RWPE2 (cell line): ENCODE measurements at regions not wholly inside any gene's neighbourhood (a gene's known extent, or its start where the extent isn't known, plus 50 kb on each side); places are given as distances from the start of the nearest gene placed in this dataset.

ENCODE experiments used
- ATAC-seq: fragments of 200-7000 bp; cut with Tn5 transposase; 3 replicates; pipeline ENCODE4 v1.9.1; 2021; ENCODE audit warnings: low read depth
- DNase-seq: peaks from one replicate; pipeline ENCODE4 v3.0.0-alpha.2; 2020; ENCODE audit warnings: low spot score
- H3K27ac ChIP-seq: fragments of 450-650 bp; 2 replicates; pipeline ENCODE4 v1.5.1; 2017; ENCODE audit warnings: mild to moderate bottlenecking; ENCODE audit not compliant: poor library complexity, severe bottlenecking
- H3K27me3 ChIP-seq: fragments of 250-450 bp; sonication (Bioruptor Pico); 2 replicates; pipeline ENCODE4 v1.5.1; 2021; ENCODE audit warnings: mild to moderate bottlenecking, moderate library complexity; ENCODE audit not compliant: insufficient read depth, poor library complexity, severe bottlenecking
- H3K36me3 ChIP-seq: fragments of 250-450 bp; sonication (Bioruptor Pico); 2 replicates; pipeline ENCODE4 v1.5.1; 2020; ENCODE audit warnings: low read depth, mild to moderate bottlenecking, moderate library complexity
- H3K4me1 ChIP-seq: fragments of 250-450 bp; sonication (Bioruptor Pico); 2 replicates; pipeline ENCODE4 v1.5.1; 2021; ENCODE audit warnings: mild to moderate bottlenecking, moderate library complexity; ENCODE audit not compliant: insufficient read depth, poor library complexity, severe bottlenecking
- H3K4me3 ChIP-seq: fragments of 250-450 bp; sonication (Bioruptor Pico); 2 replicates; pipeline ENCODE4 v1.5.1; 2021; ENCODE audit warnings: mild to moderate bottlenecking, moderate library complexity; ENCODE audit not compliant: severe bottlenecking
- H3K9me3 ChIP-seq: fragments of 250-450 bp; sonication (Bioruptor Pico); 2 replicates; pipeline ENCODE4 v1.5.1; 2021; ENCODE audit warnings: mild to moderate bottlenecking, moderate library complexity; ENCODE audit not compliant: severe bottlenecking
- TF ChIP-seq, protein P1 (sequence below): fragments of 450-650 bp; IDR thresholded peaks from one replicate; pipeline ENCODE4 v1.5.1; 2017; ENCODE audit warnings: mild to moderate bottlenecking, moderate library complexity; ENCODE audit not compliant: poor library complexity, severe bottlenecking

DNA sequence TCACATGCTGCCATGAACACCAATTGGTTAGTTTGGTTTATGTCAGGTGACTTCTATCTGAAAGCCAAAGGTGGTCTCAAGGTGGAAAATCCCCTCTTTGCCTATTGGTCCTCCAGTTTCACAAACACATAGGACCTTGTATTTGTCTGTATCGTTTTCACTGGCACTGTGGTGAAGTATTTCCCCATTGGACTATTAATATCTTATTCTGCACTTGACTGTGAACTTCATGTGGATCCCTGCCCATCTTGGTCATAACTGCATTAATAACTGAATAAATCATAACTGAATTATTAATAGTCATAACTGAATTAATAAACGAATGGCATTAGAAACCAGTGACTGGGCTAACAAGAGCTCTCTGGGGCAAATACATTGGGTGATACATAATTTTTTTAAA, 341.3 kb upstream of the ADAMTS9 start:
- no peaks in the 10 kb centered on the region for H3K27me3 ChIP-seq
- peaks cover 5% of the 10 kb centered on the region for H3K4me1 ChIP-seq
- DNase-seq (no peak), ATAC-seq (no peak)
- H3K36me3 ChIP-seq = no peaks in the 10 kb centered on the region
- no peak overlapping the region for H3K27ac ChIP-seq
- no peaks in the 10 kb centered on the region for H3K9me3 ChIP-seq
- H3K4me3 ChIP-seq = no peak overlapping the region
- TF ChIP-seq, protein P1, sequence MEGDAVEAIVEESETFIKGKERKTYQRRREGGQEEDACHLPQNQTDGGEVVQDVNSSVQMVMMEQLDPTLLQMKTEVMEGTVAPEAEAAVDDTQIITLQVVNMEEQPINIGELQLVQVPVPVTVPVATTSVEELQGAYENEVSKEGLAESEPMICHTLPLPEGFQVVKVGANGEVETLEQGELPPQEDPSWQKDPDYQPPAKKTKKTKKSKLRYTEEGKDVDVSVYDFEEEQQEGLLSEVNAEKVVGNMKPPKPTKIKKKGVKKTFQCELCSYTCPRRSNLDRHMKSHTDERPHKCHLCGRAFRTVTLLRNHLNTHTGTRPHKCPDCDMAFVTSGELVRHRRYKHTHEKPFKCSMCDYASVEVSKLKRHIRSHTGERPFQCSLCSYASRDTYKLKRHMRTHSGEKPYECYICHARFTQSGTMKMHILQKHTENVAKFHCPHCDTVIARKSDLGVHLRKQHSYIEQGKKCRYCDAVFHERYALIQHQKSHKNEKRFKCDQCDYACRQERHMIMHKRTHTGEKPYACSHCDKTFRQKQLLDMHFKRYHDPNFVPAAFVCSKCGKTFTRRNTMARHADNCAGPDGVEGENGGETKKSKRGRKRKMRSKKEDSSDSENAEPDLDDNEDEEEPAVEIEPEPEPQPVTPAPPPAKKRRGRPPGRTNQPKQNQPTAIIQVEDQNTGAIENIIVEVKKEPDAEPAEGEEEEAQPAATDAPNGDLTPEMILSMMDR = no peak

DNA sequence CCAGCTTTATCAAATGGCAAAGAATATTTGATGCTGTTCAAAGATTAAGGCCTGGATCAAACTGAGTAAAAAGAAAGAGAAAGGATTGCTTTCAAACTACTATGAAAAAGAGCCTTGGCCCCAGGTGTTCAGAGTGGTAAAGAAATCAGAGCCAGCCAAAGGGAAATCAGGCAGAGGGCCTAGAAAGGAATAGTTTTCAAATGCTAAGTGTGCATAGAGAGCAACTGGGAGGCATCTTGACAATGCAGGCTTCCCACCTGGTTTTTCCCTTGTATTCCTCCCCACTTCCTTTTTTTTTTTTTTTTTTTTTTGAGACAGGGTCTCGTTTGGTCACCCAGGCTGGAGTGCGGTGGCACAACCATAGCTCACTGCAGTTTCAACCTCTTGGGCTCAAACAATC, 340.2 kb upstream of the ADAMTS9 start:
- no peak for DNase-seq
- Histone ChIP-seq H3K27ac (no peak overlapping the region), H3K36me3 (no peaks in the 10 kb centered on the region), H3K4me1 (peaks cover 5% of the 10 kb centered on the region), H3K4me3 (no peak overlapping the region), H3K9me3 (no peaks in the 10 kb centered on the region), H3K27me3 (no peaks in the 10 kb centered on the region)
- TF ChIP-seq, protein P1 = no peak
- ATAC-seq = no peak

DNA sequence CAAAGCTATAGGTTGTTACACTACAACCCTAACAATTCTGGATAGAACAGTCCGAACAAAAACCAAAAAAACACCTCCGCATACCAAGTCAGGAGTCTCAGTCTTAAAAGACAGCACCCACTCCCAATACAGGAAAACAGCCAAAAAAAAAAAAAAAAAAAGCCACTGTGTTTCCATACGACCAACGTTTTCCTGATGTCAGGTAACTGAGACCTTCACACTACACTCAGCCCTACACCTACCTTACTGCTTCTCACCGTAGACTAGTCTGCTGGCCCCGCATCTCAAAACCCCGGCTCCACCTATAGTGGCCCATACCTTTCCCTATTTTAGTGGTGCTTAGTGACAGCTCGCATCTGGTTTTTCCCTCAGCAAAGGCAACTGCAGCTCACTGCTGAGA, 339.5 kb upstream of the ADAMTS9 start:
- TF ChIP-seq, protein P1 = no peak
- H3K4me1 ChIP-seq = peaks cover 5% of the 10 kb centered on the region
- no peak for DNase-seq
- no peaks in the 10 kb centered on the region for H3K27me3 ChIP-seq
- no peaks in the 10 kb centered on the region for H3K36me3 ChIP-seq
- H3K27ac ChIP-seq = no peak overlapping the region
- no peak overlapping the region for H3K4me3 ChIP-seq
- H3K9me3 ChIP-seq = no peaks in the 10 kb centered on the region
- ATAC-seq = no peak

GRCh38 chr3:65026151-65026550, 338.4 kb upstream of the ADAMTS9 start:
- Histone ChIP-seq H3K4me3 (no peak overlapping the region), H3K4me1 (peaks cover 5% of the 10 kb centered on the region), H3K27me3 (no peaks in the 10 kb centered on the region), H3K9me3 (no peaks in the 10 kb centered on the region), H3K36me3 (no peaks in the 10 kb centered on the region), H3K27ac (no peak overlapping the region)
- DNase-seq (no peak), ATAC-seq (no peak)
- TF ChIP-seq, protein P1 = no peak

DNA sequence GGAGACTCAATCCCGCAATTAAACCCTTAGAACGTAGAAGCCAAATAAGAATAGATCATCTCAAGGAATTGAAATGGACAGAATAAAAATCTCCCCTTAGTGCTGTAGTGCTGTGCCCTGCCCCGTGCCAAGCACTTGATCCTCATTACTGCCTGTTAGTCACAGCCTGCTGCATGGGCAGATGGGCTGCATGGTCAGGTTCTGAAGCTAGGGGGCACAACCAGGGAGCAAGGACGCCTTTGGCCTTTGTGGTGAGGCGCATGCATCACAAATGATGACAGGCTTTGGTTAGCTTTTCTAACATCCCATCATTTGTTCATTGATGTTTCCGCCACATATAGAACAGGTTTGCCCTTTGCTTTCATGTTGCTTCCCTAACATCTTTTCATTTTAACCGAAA, 336.3 kb upstream of the ADAMTS9 start:
- Histone ChIP-seq H3K4me1 (no peaks in the 10 kb centered on the region), H3K27me3 (no peaks in the 10 kb centered on the region), H3K27ac (no peak overlapping the region), H3K4me3 (no peak overlapping the region), H3K9me3 (no peaks in the 10 kb centered on the region), H3K36me3 (no peaks in the 10 kb centered on the region)
- TF ChIP-seq, protein P1 = no peak
- DNase-seq = no peak
- ATAC-seq = no peak
